ENCODE measurements at regions not wholly inside any gene's neighbourhood (a gene's known extent, or its start where the extent isn't known, plus 50 kb on each side); places are given as distances from the start of the nearest gene placed in this dataset.
"Not testable (repeated sequence)": the region's sequence is repeated elsewhere in the genome, so short reads cannot be mapped to it uniquely, and the experiment has no call there.

- ChIA-PET CTCF (no interaction called here), POLR2A (no interaction called here)
- DNase-seq (ENCODE audit: extremely low spot score): no peak
- TF ChIP-seq CTCF (IDR thresholded peaks at IDR 0.05; ENCODE audit: control extremely low read depth, extremely low read depth, low read depth, missing control alignments): no peak
Observed at GRCh38 chr6:7004581-7005297, 103.0 kb upstream of the RREB1 start.

- POLR2A ChIA-PET: no interaction called here
- DNase-seq (ENCODE audit: extremely low spot score): no peak
- no peak for TF ChIP-seq CTCF (IDR thresholded peaks at IDR 0.05; ENCODE audit: control extremely low read depth, extremely low read depth, low read depth, missing control alignments)
- CTCF ChIA-PET: no interaction called here
Observed at GRCh38 chr6:7006515-7007191, 101.1 kb upstream of the RREB1 start.

- no peak for TF ChIP-seq CTCF (IDR thresholded peaks at IDR 0.05; ENCODE audit: control extremely low read depth, extremely low read depth, low read depth, missing control alignments)
- POLR2A ChIA-PET: no interaction called here
- CTCF ChIA-PET: interaction anchor here (1.1 to 1.3 kb wide), 3 partner anchors 9 to 234 kb away, joined by 3 to 5 read pairs (median 3); no protein-coding TSS in a partner anchor
- no peak for DNase-seq (ENCODE audit: extremely low spot score)
Observed at GRCh38 chr6:7008451-7008988, 99.2 kb upstream of the RREB1 start.

- POLR2A ChIA-PET: no interaction called here
Observed at GRCh38 chr6:7016226-7016625, 91.5 kb upstream of the RREB1 start.

GRCh38 chr6:7021301-7021700 is 86.5 kb upstream of the RREB1 start:
- TF ChIP-seq CTCF (IDR thresholded peaks at IDR 0.05; ENCODE audit: control extremely low read depth, extremely low read depth, low read depth, missing control alignments): no peak
- ChIA-PET POLR2A (no interaction called here), CTCF (no interaction called here)
- no peak for DNase-seq (ENCODE audit: extremely low spot score)

More at GRCh38 chr6:7016226-7016625, 91.5 kb upstream of the RREB1 start:
- CTCF ChIA-PET: interaction anchor here (1.8 kb wide), 1 partner anchor 223 kb away, joined by 4 read pairs; no protein-coding TSS in a partner anchor
- TF ChIP-seq CTCF (IDR thresholded peaks at IDR 0.05; ENCODE audit: control extremely low read depth, extremely low read depth, low read depth, missing control alignments): no peak
- no peak for DNase-seq (ENCODE audit: extremely low spot score)

GRCh38 chr6:7025861-7026260 is 81.9 kb upstream of the RREB1 start:
- no peak for TF ChIP-seq CTCF (IDR thresholded peaks at IDR 0.05; ENCODE audit: control extremely low read depth, extremely low read depth, low read depth, missing control alignments)
- POLR2A ChIA-PET: no interaction called here
- CTCF ChIA-PET: interaction anchor here (1.1 kb wide), 1 partner anchor 31 kb away, joined by 4 read pairs; no protein-coding TSS in a partner anchor
- no peak for DNase-seq (ENCODE audit: extremely low spot score)

- CTCF ChIA-PET: interaction anchor here (1.7 kb wide), 1 partner anchor 305 kb away, joined by 3 read pairs; no protein-coding TSS in a partner anchor
- POLR2A ChIA-PET; DNase-seq (ENCODE audit: extremely low spot score): not testable (repeated sequence)
Observed at GRCh38 chr6:7028963-7029362, 78.8 kb upstream of the RREB1 start.

- DNase-seq (ENCODE audit: extremely low spot score); POLR2A ChIA-PET; CTCF ChIA-PET: not testable (repeated sequence)
Observed at GRCh38 chr6:7030968-7031367, 76.8 kb upstream of the RREB1 start.
